ENCODE measurements at regions not wholly inside any gene's neighbourhood (a gene's known extent, or its start where the extent isn't known, plus 50 kb on each side); places are given as distances from the start of the nearest gene placed in this dataset.

GRCh38 chr5:9869616-9870288, 239.6 kb upstream of the TAS2R1 start:
- Histone ChIP-seq H2BK12ac (ENCODE audit: low read depth, low read length) (no peak overlapping the region), H4K8ac (ENCODE audit: extremely low read depth, insufficient read depth, low read length) (no peak overlapping the region), H3K27ac (ENCODE audit: low read depth, low read length) (no peak overlapping the region), H3K4me3 (ENCODE audit: extremely low read depth in 1 of 4, insufficient read depth in 2 of 4, low read depth in 3 of 4, low read length in 4 of 4) (no peak overlapping the region), H3K18ac (ENCODE audit: extremely low read depth, low read length) (no peak overlapping the region), H3K23ac (ENCODE audit: insufficient read length) (no peak overlapping the region), H3K27me3 (replicated peaks in 1 of 4; ENCODE audit: control insufficient read depth in 3 of 4, extremely low read depth in 1 of 4, insufficient read depth in 3 of 4, low read length in 3 of 4) (peaks cover 0 to 1% (median 0%) of the 10 kb centered on the region in 4 experiments; a peak in 1 of 7 replicates), H3K4me1 (replicated peaks in 1 of 4; ENCODE audit: control insufficient read depth in 3 of 4, insufficient read depth in 4 of 4, low read length in 3 of 4) (no peaks in the 10 kb centered on the region), H2AK5ac (ENCODE audit: low read depth, low read length) (no peak overlapping the region), H3K79me1 (ENCODE audit: low read depth, low read length) (no peaks in the 10 kb centered on the region), H3K4ac (replicated peaks; ENCODE audit: insufficient read length, low read depth, low read length) (no peak overlapping the region), H4K91ac (replicated peaks; ENCODE audit: insufficient read length, low read length) (no peak overlapping the region), H2BK20ac (ENCODE audit: low read length) (no peak overlapping the region), H3K36me3 (ENCODE audit: control insufficient read depth in 2 of 4, insufficient read depth in 4 of 4, low read length in 3 of 4) (no peaks in the 10 kb centered on the region), H3K14ac (ENCODE audit: insufficient read length) (no peak overlapping the region), H4K20me1 (replicated peaks in 1 of 2; ENCODE audit: control insufficient read depth in 1 of 2, insufficient read depth in 2 of 2, low read length in 2 of 2) (no peaks in the 10 kb centered on the region), H2BK120ac (replicated peaks; ENCODE audit: low read depth, low read length) (no peak overlapping the region), H3K9ac (replicated peaks in 1 of 4; ENCODE audit: extremely low read depth in 1 of 4, low read depth in 3 of 4, low read length in 3 of 4) (no peak overlapping the region), H3K9me3 (ENCODE audit: insufficient read depth in 2 of 2, low read depth in 1 of 2, low read length in 1 of 2) (peaks cover 26% of the 10 kb centered on the region in 2 experiments), H3K4me2 (ENCODE audit: insufficient read depth in 1 of 2, low read depth in 2 of 2, low read length in 2 of 2) (no peak overlapping the region), H4K5ac (ENCODE audit: insufficient read length, low read depth, low read length) (no peak overlapping the region), H2AFZ (ENCODE audit: low read length) (no peak overlapping the region), H3K23me2 (ENCODE audit: low read depth, low read length) (no peaks in the 10 kb centered on the region), H3K56ac (replicated peaks; ENCODE audit: insufficient read length, low read depth, low read length) (no peak overlapping the region), H2BK15ac (ENCODE audit: low read length) (no peak overlapping the region), H2BK5ac (ENCODE audit: low read depth, low read length) (no peak overlapping the region), H3K79me2 (ENCODE audit: control insufficient read depth in 1 of 2, insufficient read depth in 2 of 2, low read length in 2 of 2) (no peaks in the 10 kb centered on the region)
- CTCF ChIA-PET (ENCODE audit: partially characterized antibody), result interaction anchor here (1.2 kb wide), 1 partner anchor 160 kb away, joined by 3 read pairs; no protein-coding TSS in a partner anchor
- 87% methylated on average over 2 of the region's 2 CpGs; no CpG with 5 or more reads in 1 of the 2 experiments for WGBS, 2 experiments (ENCODE audit: extremely low coverage in 1 of 2, insufficient coverage in 1 of 2, insufficient read length in 1 of 2, insufficient replicate concordance in 2 of 2, low coverage in 1 of 2, low lambda C conversion rate in 2 of 2, missing lambda C conversion rate in 1 of 2)
- DNase-seq (ENCODE audit: low read depth in 1 of 2, low spot score in 2 of 2) (no peak), FAIRE-seq (no peak)
- POLR2A ChIA-PET (ENCODE audit: partially characterized antibody), result no interaction called here
- TF ChIP-seq CBX5 (IDR thresholded peaks at IDR 0.05; ENCODE audit: low read depth, low read length) (no peak), POLR2A (IDR thresholded peaks at IDR 0.05; ENCODE audit: control extremely low read depth in 1 of 2, low read depth in 2 of 2, low read length in 2 of 2) (no peak), SRF (IDR thresholded peaks at IDR 0.05; ENCODE audit: low read depth, low read length) (no peak), SIX5 (IDR thresholded peaks at IDR 0.05; ENCODE audit: low read depth, low read length) (no peak), SP2 (IDR thresholded peaks at IDR 0.05; ENCODE audit: low read length) (no peak), BRCA1 (IDR thresholded peaks at IDR 0.05; ENCODE audit: low read depth, low read length) (no peak), YY1 (IDR thresholded peaks at IDR 0.05; ENCODE audit: low read depth, low read length) (no peak), RFX5 (IDR thresholded peaks at IDR 0.05; ENCODE audit: borderline replicate concordance, low read depth, low read length) (no peak)
- TF ChIP-seq, protein P1, sequence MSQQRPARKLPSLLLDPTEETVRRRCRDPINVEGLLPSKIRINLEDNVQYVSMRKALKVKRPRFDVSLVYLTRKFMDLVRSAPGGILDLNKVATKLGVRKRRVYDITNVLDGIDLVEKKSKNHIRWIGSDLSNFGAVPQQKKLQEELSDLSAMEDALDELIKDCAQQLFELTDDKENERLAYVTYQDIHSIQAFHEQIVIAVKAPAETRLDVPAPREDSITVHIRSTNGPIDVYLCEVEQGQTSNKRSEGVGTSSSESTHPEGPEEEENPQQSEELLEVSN (IDR thresholded peaks at IDR 0.05), result no peak
